RWPE1 (cell line): ENCODE measurements at regions not wholly inside any gene's neighbourhood (a gene's known extent, or its start where the extent isn't known, plus 50 kb on each side); places are given as distances from the start of the nearest gene placed in this dataset.

Source experiments
- CTCF ChIA-PET: fragments of 350-600 bp; sonication (Branson Sonifier 250); formaldehyde crosslinking; extraction: SDS; loops from one replicate; lab custom pipeline; 2021; lab: Yijun Ruan, JAX
- POLR2A ChIA-PET: fragments of 400-600 bp; formaldehyde crosslinking; extraction: SDS; loops from one replicate; lab custom pipeline; 2020; ENCODE audit warnings: antibody characterized with exemption; ENCODE audit not compliant: low non-redundant PET; lab: Yijun Ruan, JAX
- DNase-seq: peaks from one replicate; pipeline ENCODE4 v3.0.0; 2012; ENCODE audit warnings: low spot score
- H3K27ac ChIP-seq: fragments of 450-650 bp; 2 replicates; pipeline ENCODE4 v1.5.1; 2017
- TF ChIP-seq, protein P1 (sequence below): fragments of 450-650 bp; conservative IDR thresholded peaks from 2 replicates; pipeline ENCODE4 v1.5.1; 2017; ENCODE audit warnings: low read depth, mild to moderate bottlenecking

DNA sequence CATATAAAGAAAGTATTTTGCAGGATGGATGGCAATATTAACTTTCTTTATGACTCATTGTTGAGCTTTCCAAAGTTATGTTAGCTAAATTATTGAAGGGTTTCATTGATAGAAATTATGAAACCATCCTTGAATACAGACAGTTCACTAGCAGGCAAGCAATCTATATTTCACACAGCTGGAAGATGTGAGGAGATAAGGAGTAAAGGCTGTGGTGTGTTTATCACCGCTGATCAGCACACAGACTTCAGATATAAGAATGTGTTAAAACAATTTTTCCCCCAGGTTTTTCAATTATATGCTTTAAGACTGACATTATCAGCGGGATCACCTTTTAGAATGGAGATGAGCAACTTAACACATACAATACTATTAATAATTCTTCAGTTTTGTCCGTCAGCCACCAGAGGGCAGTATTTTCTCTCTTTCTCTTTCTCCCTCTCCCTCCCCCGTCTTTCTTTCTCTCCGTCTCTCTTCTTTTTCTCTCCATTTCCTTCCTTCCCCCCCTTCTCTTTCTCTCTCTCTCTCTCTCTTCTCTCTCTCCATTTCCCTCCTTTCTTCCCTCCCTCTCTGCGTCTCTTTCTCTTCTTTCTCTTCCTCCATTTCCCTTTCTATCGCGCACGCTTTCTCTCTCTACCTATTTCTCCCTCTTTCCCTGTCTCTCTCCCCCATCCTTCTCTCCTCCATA, 62.9 kb upstream of the FAM171A1 start:
- CTCF ChIA-PET = interaction anchor here (0.5 to 0.7 kb wide), 3 partner anchors 15 to 249 kb away, joined by 3 to 4 read pairs (median 3); no protein-coding TSS in a partner anchor
- no peak overlapping the region for H3K27ac ChIP-seq
- TF ChIP-seq, protein P1, sequence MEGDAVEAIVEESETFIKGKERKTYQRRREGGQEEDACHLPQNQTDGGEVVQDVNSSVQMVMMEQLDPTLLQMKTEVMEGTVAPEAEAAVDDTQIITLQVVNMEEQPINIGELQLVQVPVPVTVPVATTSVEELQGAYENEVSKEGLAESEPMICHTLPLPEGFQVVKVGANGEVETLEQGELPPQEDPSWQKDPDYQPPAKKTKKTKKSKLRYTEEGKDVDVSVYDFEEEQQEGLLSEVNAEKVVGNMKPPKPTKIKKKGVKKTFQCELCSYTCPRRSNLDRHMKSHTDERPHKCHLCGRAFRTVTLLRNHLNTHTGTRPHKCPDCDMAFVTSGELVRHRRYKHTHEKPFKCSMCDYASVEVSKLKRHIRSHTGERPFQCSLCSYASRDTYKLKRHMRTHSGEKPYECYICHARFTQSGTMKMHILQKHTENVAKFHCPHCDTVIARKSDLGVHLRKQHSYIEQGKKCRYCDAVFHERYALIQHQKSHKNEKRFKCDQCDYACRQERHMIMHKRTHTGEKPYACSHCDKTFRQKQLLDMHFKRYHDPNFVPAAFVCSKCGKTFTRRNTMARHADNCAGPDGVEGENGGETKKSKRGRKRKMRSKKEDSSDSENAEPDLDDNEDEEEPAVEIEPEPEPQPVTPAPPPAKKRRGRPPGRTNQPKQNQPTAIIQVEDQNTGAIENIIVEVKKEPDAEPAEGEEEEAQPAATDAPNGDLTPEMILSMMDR = peak; percentile 68
- POLR2A ChIA-PET = no interaction called here
- peak; percentile 37 for DNase-seq

DNA sequence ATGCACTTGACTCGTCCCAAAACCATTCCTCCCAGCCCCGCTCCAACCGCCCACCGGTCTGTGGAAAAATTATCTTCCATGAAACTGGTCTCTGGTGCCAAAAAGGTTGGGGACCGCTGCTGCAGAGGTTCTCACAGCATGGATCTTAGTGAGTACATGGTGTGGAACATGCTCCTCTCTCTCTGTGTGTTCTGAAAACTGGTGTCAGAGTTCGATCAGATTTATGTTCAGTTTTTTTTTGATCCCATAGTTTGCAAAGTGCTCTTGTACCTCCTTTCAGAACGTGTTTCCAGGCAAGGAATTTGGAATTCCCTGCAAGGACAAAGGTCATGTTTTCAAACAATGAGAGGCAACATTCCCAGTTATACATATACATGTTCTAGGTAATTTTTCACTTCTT, 61.2 kb upstream of the FAM171A1 start:
- TF ChIP-seq, protein P1 = no peak
- DNase-seq = no peak
- ChIA-PET CTCF (no interaction called here), POLR2A (no interaction called here)
- no peak overlapping the region for H3K27ac ChIP-seq

DNA sequence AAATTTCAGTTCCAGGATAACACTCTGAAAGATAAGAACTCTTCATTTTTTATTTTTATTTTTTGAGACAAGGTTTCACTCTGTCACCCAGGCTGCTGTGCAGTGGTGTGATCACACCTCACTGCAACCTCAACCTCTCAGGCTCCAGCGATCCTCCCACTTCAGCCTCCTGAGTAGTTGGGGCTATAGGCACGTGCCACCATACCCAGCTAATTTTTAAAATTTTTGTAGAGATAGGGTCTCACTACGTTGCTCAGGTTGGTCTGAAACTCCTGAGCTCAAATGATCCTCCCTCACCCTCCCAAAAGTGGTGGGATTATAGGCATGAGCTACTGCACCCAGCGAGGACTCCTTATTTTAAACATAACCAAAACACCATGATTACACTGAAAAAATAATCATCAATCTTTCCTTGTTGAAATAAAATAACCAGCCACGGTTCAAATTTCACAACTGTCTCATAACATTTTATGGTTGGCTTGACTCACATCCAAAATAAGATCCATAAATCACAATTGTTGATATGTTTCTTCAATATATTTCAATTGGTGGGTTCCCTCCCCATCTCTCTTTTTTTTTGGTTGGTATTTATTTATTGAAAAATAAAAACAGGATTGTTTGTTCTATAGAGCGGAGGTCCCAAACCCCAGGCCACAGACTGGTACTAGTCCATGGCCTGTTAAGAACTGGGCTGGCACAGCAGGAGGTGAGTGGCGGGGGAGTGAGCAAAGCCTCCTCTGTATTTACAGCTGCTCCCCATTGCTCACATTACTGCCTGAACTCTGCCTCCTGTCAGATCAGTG, 60.1 kb upstream of the FAM171A1 start:
- no peak overlapping the region for H3K27ac ChIP-seq
- POLR2A ChIA-PET = no interaction called here
- TF ChIP-seq, protein P1 = no peak
- CTCF ChIA-PET = interaction anchor here (0.6 kb wide), 2 partner anchors 31 to 1305 kb away, joined by 3 read pairs; no protein-coding TSS in a partner anchor
- DNase-seq = no peak

DNA sequence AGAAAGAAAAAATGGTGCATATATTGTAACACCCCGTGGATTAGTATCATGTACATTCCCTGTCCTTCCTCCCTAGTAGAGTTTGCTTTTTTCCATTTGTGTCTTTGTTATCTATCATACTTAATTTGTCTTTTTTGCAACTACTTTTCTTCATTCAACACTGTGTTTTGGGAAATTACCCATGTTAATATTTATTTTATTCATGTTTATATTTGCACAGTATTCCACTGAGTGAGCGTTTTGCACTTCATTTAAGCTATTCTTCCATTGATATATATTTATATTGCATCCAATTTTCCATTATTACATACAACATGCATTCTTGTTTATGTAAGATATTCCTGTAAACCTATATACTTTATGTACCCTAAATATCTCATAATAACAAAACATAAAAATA, 57.6 kb upstream of the FAM171A1 start:
- POLR2A ChIA-PET = no interaction called here
- CTCF ChIA-PET = no interaction called here
- no peak overlapping the region for H3K27ac ChIP-seq
- no peak for DNase-seq
- TF ChIP-seq, protein P1 = no peak

DNA sequence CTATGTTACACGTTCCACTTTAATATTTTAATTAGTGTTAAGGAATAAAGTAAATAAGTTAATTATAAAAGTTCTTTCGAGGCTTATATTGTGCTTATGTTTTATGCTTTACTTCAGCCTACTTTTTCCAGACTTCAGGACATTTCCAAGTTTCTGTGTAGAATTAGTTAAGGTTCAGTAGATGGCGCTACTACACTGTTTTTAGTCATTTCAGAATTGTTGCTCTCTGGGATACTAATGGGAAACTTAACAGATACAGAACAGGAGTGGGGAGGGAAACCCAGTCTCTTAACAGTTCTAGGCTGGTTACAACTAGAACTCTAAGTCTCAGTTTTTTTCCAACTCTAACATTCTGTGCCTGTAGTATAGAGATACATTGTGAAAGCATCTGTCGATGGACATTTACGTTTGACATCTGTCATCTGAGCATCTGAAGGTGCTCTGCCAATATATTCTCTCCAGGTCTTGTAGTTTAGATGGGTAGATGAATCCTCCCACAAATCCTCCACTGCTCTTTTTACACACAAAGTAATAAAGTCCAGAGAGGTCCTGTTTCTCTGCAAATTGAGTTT, 56.8 kb upstream of the FAM171A1 start:
- TF ChIP-seq, protein P1 = peak; percentile 44
- ChIA-PET POLR2A (no interaction called here), CTCF (interaction anchor here (0.5 to 0.6 kb wide), 2 partner anchors 201 to 507 kb away, joined by 3 to 4 read pairs; no protein-coding TSS in a partner anchor)
- no peak overlapping the region for H3K27ac ChIP-seq
- no peak for DNase-seq

DNA sequence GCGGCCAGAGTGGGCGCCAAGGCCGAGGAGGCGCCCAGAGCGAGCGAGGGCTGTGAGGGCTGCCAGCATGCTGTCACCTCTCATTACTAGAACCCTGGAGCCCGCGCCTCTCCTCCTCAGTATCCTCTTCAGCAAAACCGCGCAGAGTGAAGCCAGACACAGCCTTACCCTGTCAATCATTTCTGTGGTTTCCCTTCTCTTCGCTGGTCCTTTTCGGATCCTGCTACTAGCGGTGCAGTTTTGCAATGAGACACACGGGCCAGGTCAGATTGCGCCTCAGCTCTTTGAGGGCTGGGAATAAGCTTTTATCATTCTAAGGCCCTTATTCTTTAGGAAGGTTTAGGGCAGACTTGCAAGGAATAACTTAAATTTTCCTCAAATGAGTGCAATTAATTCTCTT, 55.5 kb upstream of the FAM171A1 start:
- TF ChIP-seq, protein P1 = no peak
- POLR2A ChIA-PET = no interaction called here
- DNase-seq = no peak
- CTCF ChIA-PET = no interaction called here
- no peak overlapping the region for H3K27ac ChIP-seq
